DND-41 (cell line): ENCODE measurements at regions not wholly inside any gene's neighbourhood (a gene's known extent, or its start where the extent isn't known, plus 50 kb on each side); places are given as distances from the start of the nearest gene placed in this dataset.

Source experiments
- CTCF ChIP-seq: IDR thresholded peaks from 2 replicates; pipeline ENCODE4 v1.5.1; 2012; ENCODE audit warnings: borderline replicate concordance, low read length, moderate library complexity, mild to moderate bottlenecking; ENCODE audit not compliant: poor library complexity, severe bottlenecking; ENCODE audit errors: extremely low read depth
- EZH2 ChIP-seq: IDR thresholded peaks from 3 replicates; pipeline ENCODE4 v1.6.1; 2012; ENCODE audit warnings: borderline replicate concordance, low read depth, mild to moderate bottlenecking, moderate library complexity, low read length, inconsistent platforms; ENCODE audit not compliant: severe bottlenecking

- TF ChIP-seq EZH2 (no peak), CTCF (no peak)
Measured at GRCh38 chr3:166900866-166901577, 479.1 kb downstream of the ZBBX start.
